Hepatocyte (in vitro differentiated cells): ENCODE measurements at regions not wholly inside any gene's neighbourhood (a gene's known extent, or its start where the extent isn't known, plus 50 kb on each side); places are given as distances from the start of the nearest gene placed in this dataset.

ENCODE experiments used
- CTCF ChIP-seq: fragments of 200-600 bp; sonication (generic); IDR thresholded peaks from 2 replicates; pipeline ENCODE4 v1.5.1; 2016; ENCODE audit warnings: antibody characterized with exemption, mild to moderate bottlenecking; ENCODE audit not compliant: poor library complexity
- EZH2phosphoT487 ChIP-seq: fragments of 200-600 bp; sonication (generic); IDR thresholded peaks from one replicate; pipeline ENCODE4 v1.6.1; 2018; ENCODE audit warnings: antibody characterized with exemption, mild to moderate bottlenecking, low read depth, moderate library complexity; ENCODE audit not compliant: unreplicated experiment, severe bottlenecking

- no peak for TF ChIP-seq CTCF
- no peak for TF ChIP-seq EZH2phosphoT487
These were observed 337.8 kb upstream of the NOCT start for GRCh38 chr4:138677748-138678147.
